ENCODE measurements at regions not wholly inside any gene's neighbourhood (a gene's known extent, or its start where the extent isn't known, plus 50 kb on each side); places are given as distances from the start of the nearest gene placed in this dataset.
A peak's percentile ranks its signal among the peaks of the same experiment; 100 is the strongest.

- DNase-seq: no peak
Measured at GRCh38 chr15:91692596-91692995, 160.9 kb upstream of the SLCO3A1 start.

- DNase-seq: no peak
Measured at GRCh38 chr15:91694131-91694830, 159.2 kb upstream of the SLCO3A1 start.

- DNase-seq: peak; percentile 37
Measured at GRCh38 chr15:91694831-91695210, 158.7 kb upstream of the SLCO3A1 start.

GRCh38 chr15:91695799-91696198, 157.7 kb upstream of the SLCO3A1 start:
- DNase-seq: no peak

GRCh38 chr15:91696981-91697380, 156.5 kb upstream of the SLCO3A1 start:
- no peak for DNase-seq

GRCh38 chr15:91698241-91698640, 155.3 kb upstream of the SLCO3A1 start:
- no peak for DNase-seq

GRCh38 chr15:91699741-91700140, 153.8 kb upstream of the SLCO3A1 start:
- DNase-seq: no peak

- no peak for DNase-seq
Measured at GRCh38 chr15:91703274-91703673, 150.2 kb upstream of the SLCO3A1 start.

GRCh38 chr15:91704343-91704742, 149.2 kb upstream of the SLCO3A1 start:
- no peak for DNase-seq

GRCh38 chr15:91706322-91707032, 147.0 kb upstream of the SLCO3A1 start:
- peak; percentile 4 for DNase-seq

GRCh38 chr15:91710080-91710698, 143.3 kb upstream of the SLCO3A1 start:
- DNase-seq: no peak

- no peak for DNase-seq
Measured at GRCh38 chr15:91711384-91712033, 142.0 kb upstream of the SLCO3A1 start.

- DNase-seq: no peak
Measured at GRCh38 chr15:91712286-91712685, 141.2 kb upstream of the SLCO3A1 start.

- no peak for DNase-seq
Measured at GRCh38 chr15:91716536-91716935, 137.0 kb upstream of the SLCO3A1 start.

- DNase-seq: no peak
Measured at GRCh38 chr15:91717811-91718210, 135.7 kb upstream of the SLCO3A1 start.

- no peak for DNase-seq
Measured at GRCh38 chr15:91723959-91724358, 129.5 kb upstream of the SLCO3A1 start.

- DNase-seq: no peak
Measured at GRCh38 chr15:91733661-91734060, 119.8 kb upstream of the SLCO3A1 start.

GRCh38 chr15:91737151-91737818, 116.2 kb upstream of the SLCO3A1 start:
- DNase-seq: no peak

GRCh38 chr15:91741986-91742385, 111.5 kb upstream of the SLCO3A1 start:
- DNase-seq: no peak

GRCh38 chr15:91751611-91752010, 101.9 kb upstream of the SLCO3A1 start:
- no peak for DNase-seq

- DNase-seq: no peak
Measured at GRCh38 chr15:91752081-91752785, 101.3 kb upstream of the SLCO3A1 start.

- no peak for DNase-seq
Measured at GRCh38 chr15:91759560-91759959, 93.9 kb upstream of the SLCO3A1 start.

All from HCEC 1CT (cell line).